Right lobe of liver (tissue), 4 donors: ENCODE measurements at regions not wholly inside any gene's neighbourhood (a gene's known extent, or its start where the extent isn't known, plus 50 kb on each side); places are given as distances from the start of the nearest gene placed in this dataset.

Experiments used
- CTCF ChIP-seq, 4 donors: fragments of 200-600 bp in 3 of 4; fragments of 450-650 bp in 1 of 4; IDR thresholded peaks; one replicate each; pipeline versions ENCODE4 v1.5.1 to v1.8.0; 2016 to 2022; ENCODE audit warnings: antibody characterized with exemption in 4 of 4, mild to moderate bottlenecking in 2 of 4
- POLR2A ChIP-seq: fragments of 450-650 bp; IDR thresholded peaks from one replicate; pipeline ENCODE4 v1.6.1; 2017; ENCODE audit warnings: antibody characterized with exemption, mild to moderate bottlenecking
- donor health status: DM: no; HTN: no; CAD: no.
- donor health status: DM: no; HTN: no; CAD: no.
- donor health status: DM: no; HTN: yes; CAD: no.

GRCh38 chr10:123506455-123506854 lies 159.7 kb upstream of the GPR26 start:
- no peak for TF ChIP-seq CTCF (IDR thresholded peaks at IDR 0.05)
- no peak for TF ChIP-seq POLR2A
